Upper lobe of left lung (tissue), 6 donors: ENCODE measurements at regions not wholly inside any gene's neighbourhood (a gene's known extent, or its start where the extent isn't known, plus 50 kb on each side); places are given as distances from the start of the nearest gene placed in this dataset.

Experiments used
- ATAC-seq, 2 donors: fragments of 200-7000 bp; cut with Tn5 transposase; one replicate each; pipeline ENCODE4 v1.9.1; 2022; ENCODE audit warnings: mild to moderate bottlenecking in 2 of 2, moderate library complexity in 2 of 2; ENCODE audit not compliant: low FRiP score in 2 of 2
- DNase-seq, 2 donors: peaks; one replicate each; pipeline ENCODE4 v3.0.0-alpha.2; 2019 to 2020
- H3K27ac ChIP-seq, 4 donors: fragments of 200-600 bp; sonication (generic); one replicate each; pipeline ENCODE4 v1.5.1; 2016 to 2019
- H3K27me3 ChIP-seq, 4 donors: fragments of 200-600 bp; sonication (generic); one replicate each; pipeline ENCODE4 v1.5.1; 2017 to 2019
- H3K36me3 ChIP-seq, 4 donors: fragments of 200-600 bp; sonication (generic); one replicate each; pipeline ENCODE4 v1.5.1; 2016 to 2019
- H3K4me1 ChIP-seq, 4 donors: fragments of 200-600 bp; sonication (generic); one replicate each; pipeline ENCODE4 v1.5.1; 2018 to 2019
- H3K4me3 ChIP-seq, 4 donors: fragments of 200-600 bp; sonication (generic); one replicate each; pipeline ENCODE4 v1.5.1; 2017 to 2019; ENCODE audit warnings: mild to moderate bottlenecking in 2 of 4, moderate library complexity in 1 of 4
- H3K9me3 ChIP-seq, 4 donors: fragments of 200-600 bp; sonication (generic); one replicate each; pipeline ENCODE4 v1.5.1; 2018 to 2019
- CTCF ChIP-seq, 6 experiments: fragments of 450-650 bp in 4 of 6; fragments of 200-600 bp in 2 of 6; sonication (generic) in 2 of 6; IDR thresholded peaks; one replicate each; pipeline ENCODE4 v1.5.1; 2016 to 2019; ENCODE audit warnings: antibody characterized with exemption in 6 of 6
- EP300 ChIP-seq, 4 donors: sonication (generic); formaldehyde crosslinking; IDR thresholded peaks; one replicate each; pipeline ENCODE4 v1.5.1; 2017; ENCODE audit warnings: antibody characterized with exemption in 4 of 4, control low read depth in 2 of 4
- POLR2A ChIP-seq, 4 donors: fragments of 450-650 bp; IDR thresholded peaks; one replicate each; pipeline ENCODE4 v1.5.1; 2016 to 2017; ENCODE audit warnings: antibody characterized with exemption in 4 of 4, mild to moderate bottlenecking in 2 of 4
- POLR2AphosphoS5 ChIP-seq, 2 donors: sonication (generic); formaldehyde crosslinking; IDR thresholded peaks; one replicate each; pipeline ENCODE4 v1.5.1; 2017; ENCODE audit warnings: antibody characterized with exemption in 2 of 2
- WGBS, 2 donors: methylation state at CpG; one replicate each; pipeline ENCODE4 v1.1.5; 2017 to 2018; 5-methylcytosine and 5-hydroxymethylcytosine counted together
- donor health status: DM: no; HTN: no; CAD: no; lungs with moderate emphysema.
- donor health status: DM: no; HTN: yes; CAD: no; lungs with severe emphysema.

- Histone ChIP-seq H3K4me3 (no peak overlapping the region), H3K4me1 (no peaks in the 10 kb centered on the region), H3K36me3 (no peaks in the 10 kb centered on the region), H3K27me3 (no peaks in the 10 kb centered on the region), H3K27ac (no peak overlapping the region), H3K9me3 (no peaks in the 10 kb centered on the region)
- DNase-seq (no peak), ATAC-seq (no peak)
- TF ChIP-seq EP300 (IDR thresholded peaks at IDR 0.05) (no peak), POLR2A (IDR thresholded peaks at IDR 0.05) (no peak), CTCF (IDR thresholded peaks at IDR 0.05) (no peak), POLR2AphosphoS5 (IDR thresholded peaks at IDR 0.05) (no peak)
- 98 to 100% methylated on average over 2 of the region's 2 CpGs for WGBS, 2 donors
These were observed 580.1 kb upstream of the ID2 start for GRCh38 chr2:8101614-8102277.

- WGBS, 2 donors, result 86 to 88% methylated on average over 4 of the region's 4 CpGs
- Histone ChIP-seq H3K27me3 (no peaks in the 10 kb centered on the region), H3K36me3 (no peaks in the 10 kb centered on the region), H3K9me3 (no peaks in the 10 kb centered on the region), H3K27ac (no peak overlapping the region), H3K4me1 (no peaks in the 10 kb centered on the region), H3K4me3 (no peak overlapping the region)
- ATAC-seq, result no peak
- TF ChIP-seq POLR2AphosphoS5 (IDR thresholded peaks at IDR 0.05) (no peak), POLR2A (IDR thresholded peaks at IDR 0.05) (no peak), CTCF (IDR thresholded peaks at IDR 0.05) (no peak), EP300 (IDR thresholded peaks at IDR 0.05) (no peak)
- no peak for DNase-seq
These were observed 579.4 kb upstream of the ID2 start for GRCh38 chr2:8102470-8102869.

- no peak for TF ChIP-seq CTCF (IDR thresholded peaks at IDR 0.05)
- TF ChIP-seq POLR2AphosphoS5 (IDR thresholded peaks at IDR 0.05), result no peak
- no peak for TF ChIP-seq POLR2A (IDR thresholded peaks at IDR 0.05)
- no peak for TF ChIP-seq EP300 (IDR thresholded peaks at IDR 0.05)
- Histone ChIP-seq H3K4me3 (no peak overlapping the region), H3K36me3 (no peaks in the 10 kb centered on the region), H3K4me1 (no peaks in the 10 kb centered on the region), H3K27me3 (no peaks in the 10 kb centered on the region), H3K27ac (no peak overlapping the region), H3K9me3 (no peaks in the 10 kb centered on the region)
- ATAC-seq (no peak), DNase-seq (no peak)
- 69 to 76% methylated on average over 6 of the region's 6 CpGs for WGBS, 2 donors
These were observed 578.7 kb upstream of the ID2 start for GRCh38 chr2:8103085-8103708.

GRCh38 chr2:8107150-8107549 lies 574.7 kb upstream of the ID2 start:
- Histone ChIP-seq H3K4me1 (no peaks in the 10 kb centered on the region), H3K36me3 (no peaks in the 10 kb centered on the region), H3K4me3 (no peak overlapping the region), H3K27me3 (no peaks in the 10 kb centered on the region), H3K9me3 (no peaks in the 10 kb centered on the region), H3K27ac (no peak overlapping the region)
- ATAC-seq (no peak), DNase-seq (no peak)
- WGBS, 2 donors, result 71 to 74% methylated on average over 1 of the region's 1 CpG
- no peak for TF ChIP-seq CTCF (IDR thresholded peaks at IDR 0.05)
- TF ChIP-seq POLR2A (IDR thresholded peaks at IDR 0.05), result no peak
- TF ChIP-seq EP300 (IDR thresholded peaks at IDR 0.05), result no peak
- TF ChIP-seq POLR2AphosphoS5 (IDR thresholded peaks at IDR 0.05), result no peak
